SW 1271 (cell line): ENCODE measurements at regions not wholly inside any gene's neighbourhood (a gene's known extent, or its start where the extent isn't known, plus 50 kb on each side); places are given as distances from the start of the nearest gene placed in this dataset.

Experiments used
- DNase-seq, 2 experiments: peaks; one replicate each; lab custom pipeline; 2025; lab: John Stamatoyannopoulos, UW

GRCh38 chr10:113219446-113219845 lies 269.4 kb downstream of the TCF7L2 start:
- no peak for DNase-seq

GRCh38 chr10:113221756-113222168 lies 271.7 kb downstream of the TCF7L2 start:
- DNase-seq: no peak

DNA sequence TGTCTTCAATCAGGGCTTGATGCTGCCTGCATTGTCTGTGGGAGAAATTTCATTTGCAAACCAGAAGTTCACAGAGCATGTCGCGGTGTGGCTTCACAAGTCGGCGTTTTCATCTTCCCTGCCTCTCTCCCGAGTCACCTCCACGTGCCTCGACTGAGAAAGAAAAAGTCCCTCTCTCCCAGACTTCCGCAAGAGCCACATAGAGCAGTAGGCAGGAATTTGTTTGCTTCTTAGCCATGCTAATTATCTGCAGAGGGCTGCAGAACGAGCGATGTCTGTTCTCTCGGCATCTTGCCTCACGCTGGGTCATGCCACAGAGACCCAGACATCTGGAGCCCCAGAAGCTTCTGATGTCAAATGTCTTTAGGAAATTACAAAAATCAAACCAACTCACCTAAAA lies 272.2 kb downstream of the TCF7L2 start:
- no peak for DNase-seq

DNA sequence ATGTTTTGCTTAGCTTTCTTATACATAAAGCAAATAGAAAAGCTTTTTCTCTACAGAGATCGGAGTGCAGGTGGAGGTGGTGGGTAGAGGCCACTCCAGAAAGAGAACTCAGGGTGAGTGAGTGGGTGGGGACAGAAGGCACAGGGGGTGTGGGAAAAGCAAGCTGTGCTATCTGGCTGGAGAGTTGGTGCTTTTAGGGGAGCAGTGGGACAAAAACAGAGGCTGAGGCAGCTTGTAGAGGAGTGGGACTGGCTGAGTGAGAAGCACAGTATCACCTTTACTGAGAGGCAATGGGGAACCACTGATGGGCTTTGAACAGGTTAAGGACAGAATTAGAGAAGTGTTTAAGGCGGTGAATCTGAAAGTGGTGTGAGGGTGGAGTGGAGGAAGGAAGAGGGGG lies 275.3 kb downstream of the TCF7L2 start:
- DNase-seq: no peak

- no peak for DNase-seq
Observed at GRCh38 chr10:113225903-113226302, 275.9 kb downstream of the TCF7L2 start.

DNA sequence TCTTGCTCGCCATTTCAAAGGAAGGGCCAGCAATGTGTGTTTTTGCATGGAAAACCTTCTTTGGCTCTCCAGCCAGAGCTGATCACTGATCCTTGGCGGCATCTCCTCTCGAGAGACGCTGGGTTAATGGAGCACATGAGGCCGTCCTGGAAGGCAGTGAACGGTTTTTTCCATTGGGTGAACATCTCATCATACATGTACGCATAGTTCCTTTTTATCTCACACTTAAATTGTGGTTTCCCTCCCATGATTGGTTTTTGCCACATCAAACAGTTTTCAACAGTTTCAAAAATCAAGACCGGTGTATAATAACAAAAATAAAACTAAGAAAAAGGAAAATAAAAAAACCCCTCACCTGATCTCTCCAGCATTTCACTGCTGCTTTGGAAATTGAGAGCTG lies 276.4 kb downstream of the TCF7L2 start:
- no peak for DNase-seq

GRCh38 chr10:113226831-113227445 lies 276.9 kb downstream of the TCF7L2 start:
- no peak for DNase-seq

DNA sequence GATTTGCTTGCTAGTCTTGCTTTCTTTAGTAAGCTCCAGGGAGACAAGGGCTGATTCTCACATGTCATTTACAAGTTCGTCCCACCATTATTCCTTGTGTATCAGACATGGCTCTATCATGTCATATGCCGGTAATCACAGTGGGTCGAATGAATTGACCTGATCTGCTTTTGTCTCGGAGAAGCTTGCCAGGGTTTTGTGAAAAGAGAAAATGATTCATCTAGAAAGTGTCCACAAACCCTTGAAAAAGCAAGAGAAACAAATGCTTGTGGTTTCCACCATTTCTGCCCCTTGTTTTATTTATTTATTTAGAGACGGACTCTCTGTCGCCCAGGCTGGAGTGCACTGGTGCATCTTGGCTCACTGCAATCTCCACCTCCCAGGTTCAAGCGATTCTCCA lies 278.5 kb downstream of the TCF7L2 start:
- DNase-seq: no peak

GRCh38 chr10:113230011-113230610 lies 280.1 kb downstream of the TCF7L2 start:
- no peak for DNase-seq

GRCh38 chr10:113232928-113233511 lies 283.0 kb downstream of the TCF7L2 start:
- no peak for DNase-seq

DNA sequence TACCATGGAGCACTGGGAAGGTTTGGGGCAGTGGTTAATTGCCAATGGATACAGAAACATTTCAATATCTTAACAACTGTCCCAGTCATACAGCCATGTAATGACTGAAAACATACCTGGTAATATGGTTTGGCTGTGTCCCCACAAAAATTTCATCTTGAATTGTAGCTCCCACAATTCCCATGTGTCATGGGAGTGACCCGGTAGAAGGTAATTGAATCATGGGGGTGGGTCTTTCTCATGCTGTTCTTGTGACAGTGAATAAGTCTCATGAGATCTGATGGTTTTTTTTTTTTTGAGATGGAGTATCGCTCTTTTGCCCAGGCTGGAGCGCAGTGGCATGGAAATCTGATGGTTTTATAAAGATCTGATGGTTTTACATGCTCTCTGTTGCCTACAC lies 284.4 kb downstream of the TCF7L2 start:
- DNase-seq: no peak

DNA sequence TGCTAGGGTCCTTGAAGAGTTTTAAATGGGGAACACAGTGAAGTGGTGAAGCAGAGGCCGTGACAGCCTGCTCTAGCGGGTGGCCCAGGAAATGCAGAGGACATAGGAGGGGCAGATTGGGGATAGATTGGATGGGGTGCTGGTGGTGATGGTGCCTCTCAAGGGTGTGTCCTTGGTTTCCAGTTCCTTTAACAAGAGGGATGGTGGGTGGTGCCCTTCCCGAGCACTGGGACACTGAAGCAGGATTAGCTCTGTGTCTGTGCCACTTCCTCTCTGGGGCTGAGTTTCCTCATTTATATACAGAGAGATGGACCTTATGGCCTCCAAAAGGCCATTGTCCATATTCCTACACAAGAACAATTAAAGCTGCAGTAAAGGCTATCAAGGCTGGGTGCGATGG lies 285.5 kb downstream of the TCF7L2 start:
- DNase-seq: no peak

DNA sequence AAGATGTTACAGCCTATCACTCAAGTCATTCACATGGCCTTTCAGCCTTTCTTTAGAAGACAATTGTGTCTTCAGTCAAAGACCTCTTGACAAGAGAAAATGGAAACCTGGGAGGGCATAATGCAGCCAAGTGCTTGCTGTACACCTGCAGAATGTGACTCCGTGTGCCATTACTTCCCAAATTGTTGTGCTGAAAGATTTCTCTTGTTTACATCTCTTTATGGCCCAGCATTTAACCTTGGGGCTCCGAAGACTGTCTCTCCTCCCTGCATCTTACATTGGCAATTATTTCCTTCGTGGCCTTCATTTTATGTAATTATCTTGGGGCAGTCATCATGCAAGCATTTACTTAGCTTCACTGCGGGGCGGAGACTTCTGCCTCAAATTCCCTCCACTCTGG lies 287.0 kb downstream of the TCF7L2 start:
- no peak for DNase-seq

- DNase-seq: no peak
Observed at GRCh38 chr10:113239566-113240350, 289.7 kb downstream of the TCF7L2 start.

GRCh38 chr10:113240736-113241135 lies 290.7 kb downstream of the TCF7L2 start:
- no peak for DNase-seq

GRCh38 chr10:113241599-113242360 lies 291.7 kb downstream of the TCF7L2 start:
- DNase-seq: no peak

- DNase-seq: no peak
Observed at GRCh38 chr10:113243311-113243710, 293.3 kb downstream of the TCF7L2 start.

- DNase-seq: no peak
Observed at GRCh38 chr10:113244750-113245149, 294.7 kb downstream of the TCF7L2 start.

DNA sequence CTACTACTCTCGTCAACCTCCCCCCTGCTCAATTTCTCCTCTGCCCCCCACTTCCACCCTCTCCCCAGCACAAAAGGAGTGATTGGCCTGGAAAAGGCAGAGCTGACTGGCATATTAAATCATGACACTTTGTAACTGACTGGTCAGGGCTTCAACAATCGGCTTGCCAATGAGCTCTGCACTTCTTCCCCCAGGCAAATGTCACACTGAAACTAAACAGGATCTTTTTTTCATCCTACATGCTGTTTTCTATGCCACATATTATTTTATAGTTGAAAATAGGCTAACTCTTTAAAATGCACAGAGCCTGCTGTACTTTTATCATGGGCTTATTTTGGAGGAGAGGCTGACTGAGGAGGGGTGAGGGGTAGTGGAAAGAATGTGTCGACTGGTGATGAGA lies 295.2 kb downstream of the TCF7L2 start:
- no peak for DNase-seq

DNA sequence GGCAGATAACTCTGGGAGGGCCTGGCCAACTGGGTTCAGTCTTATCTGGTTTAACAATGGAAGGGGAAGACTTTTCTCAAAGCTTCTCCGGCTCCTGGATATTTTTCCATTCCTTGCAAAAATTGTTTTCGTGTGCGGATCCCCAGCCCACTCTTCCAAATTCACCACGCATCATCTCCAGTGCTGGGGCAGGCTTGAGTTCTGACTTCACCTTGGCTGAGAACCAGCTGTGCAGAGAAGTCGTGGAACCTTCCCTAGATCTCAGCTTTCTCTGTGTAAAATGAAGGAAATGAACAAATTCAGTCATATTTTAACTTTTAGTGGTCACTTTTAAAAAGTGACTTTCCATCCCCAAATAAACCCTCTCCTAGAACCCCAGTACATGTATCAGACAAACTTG lies 297.0 kb downstream of the TCF7L2 start:
- no peak for DNase-seq

GRCh38 chr10:113252650-113253618 lies 299.9 kb upstream of the HABP2 start:
- no peak for DNase-seq
